Kidney tubule cell (primary cell): ENCODE measurements at regions not wholly inside any gene's neighbourhood (a gene's known extent, or its start where the extent isn't known, plus 50 kb on each side); places are given as distances from the start of the nearest gene placed in this dataset.

Experiments
- DNase-seq: peaks from one replicate; pipeline ENCODE4 v3.0.0-alpha.2; 2018; ENCODE audit warnings: low spot score

DNA sequence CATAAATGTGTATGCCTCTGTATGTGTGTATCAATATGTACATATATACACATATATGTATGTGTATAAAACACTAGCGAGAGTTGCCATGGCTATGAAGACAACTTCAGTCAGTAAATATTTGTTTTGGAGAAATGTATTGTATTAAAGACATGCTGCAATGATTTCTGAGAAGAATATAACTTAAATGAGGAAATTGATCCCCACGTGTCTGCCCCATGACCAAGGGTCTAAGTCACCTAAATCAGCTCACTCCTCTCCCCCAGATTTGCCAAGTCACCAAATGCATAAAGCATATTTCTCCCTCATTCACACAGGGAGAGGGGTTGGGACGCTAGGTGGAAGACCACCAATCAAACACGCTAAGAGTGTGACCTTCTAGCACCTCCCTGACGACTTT is 58.3 kb upstream of the LYST start:
- DNase-seq, result no peak

DNA sequence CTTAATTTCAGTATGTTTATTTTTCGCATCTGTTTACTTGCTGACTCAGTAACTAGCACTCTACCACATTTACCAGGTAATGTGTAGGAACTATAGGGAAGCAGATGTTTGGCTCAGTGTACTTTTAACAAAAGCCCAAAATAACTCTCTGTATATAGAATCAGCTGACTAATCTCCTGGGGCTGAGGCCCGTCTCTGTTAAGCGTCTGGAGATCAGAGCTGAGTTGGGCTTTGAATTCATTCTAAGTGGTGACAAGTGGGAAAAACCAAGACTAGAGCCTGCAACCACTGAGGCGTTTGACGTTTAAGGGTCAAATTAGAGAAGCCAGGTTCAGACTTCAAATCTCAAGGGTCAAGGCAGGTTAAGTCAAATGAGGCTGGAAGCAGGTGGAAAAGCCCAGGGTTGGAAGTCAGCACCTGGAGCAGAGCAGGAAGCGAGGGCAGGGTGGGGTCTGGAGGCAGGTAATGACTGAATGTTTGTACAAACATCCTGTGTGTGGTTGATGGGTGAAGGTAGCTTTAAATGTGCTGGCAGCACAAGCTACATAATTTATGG is 56.8 kb upstream of the LYST start:
- peak; percentile 33 for DNase-seq

DNA sequence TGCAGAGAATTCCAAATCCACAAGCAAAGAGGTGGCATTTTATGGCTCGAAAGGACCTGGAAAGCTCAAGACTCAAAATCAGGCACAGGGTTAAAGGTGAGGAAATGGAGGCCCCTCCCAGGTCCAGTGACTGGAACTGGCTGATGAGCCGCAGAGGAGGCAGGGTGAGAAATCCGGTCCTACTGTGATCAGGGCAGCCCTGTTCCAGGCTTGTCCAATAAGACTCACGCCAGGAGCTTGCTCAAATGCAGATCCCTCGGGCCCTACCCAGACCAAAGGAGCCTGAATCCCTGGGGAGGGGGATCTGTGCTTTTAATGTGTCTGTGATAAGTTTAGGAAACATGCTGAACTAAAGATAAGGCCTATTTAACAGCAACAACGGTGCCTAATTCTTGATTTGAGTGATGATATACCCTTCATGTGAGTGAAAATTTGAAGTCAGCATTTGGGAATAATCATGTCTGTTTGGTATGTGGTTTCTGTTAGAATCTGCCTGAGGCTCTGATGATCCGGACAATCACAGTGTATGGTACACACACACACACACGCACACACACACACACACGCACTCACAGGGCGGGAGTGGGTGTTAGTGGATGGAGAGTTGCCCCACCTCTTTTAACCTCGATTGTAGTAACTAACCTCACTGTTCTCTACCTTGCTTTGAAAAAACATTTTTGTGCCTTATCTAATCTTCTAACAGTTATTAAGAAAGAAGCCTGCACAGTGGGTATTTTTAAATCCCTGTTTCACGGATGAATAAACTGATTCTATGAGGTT is 54.1 kb upstream of the LYST start:
- DNase-seq, result peak; percentile 38

DNA sequence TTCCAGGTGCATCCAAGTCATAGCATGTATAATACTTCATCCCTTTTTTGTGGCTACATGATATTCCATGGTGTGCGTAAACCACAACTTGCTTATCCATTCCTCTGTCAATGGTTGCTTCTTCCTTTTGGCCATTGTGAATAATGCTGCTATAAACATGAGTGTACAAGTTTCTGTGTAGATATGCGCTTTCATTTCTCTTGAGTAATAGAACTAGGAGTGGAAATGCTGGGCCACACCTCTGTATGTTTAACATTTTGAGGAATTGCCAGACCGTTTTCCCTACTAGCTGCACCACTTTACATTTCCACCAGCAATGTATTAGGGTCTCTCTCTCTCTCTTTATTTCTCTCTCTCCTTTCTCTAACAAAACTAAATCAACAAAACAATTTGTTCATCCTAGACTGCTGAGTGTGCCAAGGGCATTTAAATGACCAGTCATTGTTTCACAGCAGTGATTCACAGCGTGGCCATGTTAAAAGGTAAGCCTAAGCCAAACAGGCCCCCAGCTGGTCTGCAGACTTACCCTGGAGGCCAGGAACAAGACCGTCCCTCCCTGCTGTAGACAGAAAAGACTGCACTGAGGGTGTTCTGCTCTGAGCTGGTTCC is 53.2 kb upstream of the LYST start:
- DNase-seq, result peak; percentile 86

DNA sequence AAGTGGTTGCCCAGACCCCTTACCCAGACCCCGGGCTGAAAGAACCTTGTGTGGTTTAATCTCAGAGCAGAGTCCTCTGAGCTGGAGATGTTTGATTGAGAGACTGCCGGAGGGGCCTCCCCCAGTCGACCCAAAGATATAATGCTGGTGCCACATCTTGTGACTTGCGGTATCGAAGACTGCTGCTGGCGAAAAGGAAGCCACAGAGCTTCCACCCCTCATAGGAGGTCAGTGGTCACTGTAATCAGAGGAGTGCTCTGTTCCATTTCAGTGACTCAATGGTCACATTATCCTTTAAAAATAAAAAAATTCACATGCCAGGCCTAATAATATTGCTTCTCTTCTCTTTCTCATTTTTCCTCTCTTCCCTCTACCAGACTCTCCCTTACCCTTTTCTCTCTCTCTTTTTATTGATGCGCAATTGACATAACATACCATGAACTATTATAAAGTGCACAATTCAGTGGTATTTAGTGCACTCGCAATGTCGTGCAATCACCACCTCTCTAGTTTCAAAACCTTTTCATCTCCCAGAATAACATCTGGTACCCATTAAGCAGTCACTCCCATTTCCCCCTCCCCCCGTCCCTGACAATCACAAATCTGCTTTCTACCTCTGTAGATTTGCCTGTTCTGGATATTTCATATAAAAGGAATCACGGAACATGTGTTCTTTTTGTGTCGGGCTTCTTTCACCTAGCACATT is 52.6 kb upstream of the LYST start:
- no peak for DNase-seq

DNA sequence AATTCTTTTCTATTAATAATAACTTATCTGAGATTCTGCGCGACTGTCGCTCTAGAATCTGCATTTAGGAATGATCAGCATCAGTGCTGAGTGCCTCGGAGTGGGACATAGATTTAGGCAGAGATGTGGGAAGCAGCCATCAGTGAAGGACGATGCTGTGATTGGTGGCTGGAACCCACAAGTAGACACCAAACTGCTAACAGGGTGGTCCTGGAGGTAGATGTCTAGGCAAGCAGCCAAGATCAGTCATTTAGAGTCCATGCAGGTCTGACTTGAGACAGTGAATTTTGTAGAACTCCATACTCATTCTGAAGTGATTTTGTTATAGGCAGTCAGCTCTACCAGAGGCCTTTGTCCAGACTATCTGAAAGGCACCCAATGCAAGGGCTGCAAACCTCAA is 51.8 kb upstream of the LYST start:
- no peak for DNase-seq

DNA sequence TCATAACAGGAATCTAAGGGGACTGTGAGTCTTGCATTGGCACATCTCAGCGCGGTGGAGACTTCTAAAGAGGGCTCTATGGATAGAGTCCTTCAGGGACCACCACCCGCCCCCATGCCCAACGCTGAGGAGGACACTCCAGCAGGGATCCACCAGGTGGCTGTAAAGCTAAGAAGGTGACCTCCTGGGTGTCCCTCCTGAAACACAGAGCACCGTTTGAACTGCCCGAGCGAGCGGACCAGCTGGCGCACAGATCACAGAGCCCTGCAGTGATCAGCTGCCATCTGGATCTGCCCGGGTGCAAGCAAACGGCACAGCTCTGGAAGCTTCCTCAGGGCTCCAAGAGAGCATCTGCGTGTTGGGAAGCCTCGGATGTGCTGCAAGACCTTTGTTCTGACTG is 51.3 kb upstream of the LYST start:
- DNase-seq, result no peak

DNA sequence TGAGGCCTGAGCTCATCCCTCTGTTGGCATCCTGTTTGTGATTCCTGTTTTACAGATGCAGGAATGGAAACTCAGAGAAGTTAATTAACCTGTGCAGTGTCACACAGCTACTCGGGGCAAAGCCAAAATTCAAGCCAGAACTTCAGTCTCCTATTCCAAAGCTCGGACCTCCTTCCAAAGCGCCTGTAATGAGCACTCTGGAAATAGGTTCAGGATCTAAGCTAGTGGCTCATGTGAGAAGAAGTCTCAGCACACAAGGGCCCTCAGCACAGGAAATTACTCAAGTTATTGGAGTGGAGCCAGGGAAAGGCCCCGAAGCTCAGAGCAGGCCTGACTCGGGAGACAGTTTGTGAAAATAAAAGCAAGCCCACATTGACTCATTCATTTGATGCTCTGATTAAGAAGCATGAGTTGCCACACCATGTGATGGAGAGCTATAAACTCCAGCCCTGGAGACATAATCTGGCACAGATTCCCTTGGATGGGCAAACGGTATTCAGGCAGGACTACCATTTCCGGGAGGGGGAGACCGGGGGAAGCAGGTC is 50.6 kb upstream of the LYST start:
- DNase-seq, result peak; percentile 100
